GM12891 (cell line): ENCODE measurements at regions not wholly inside any gene's neighbourhood (a gene's known extent, or its start where the extent isn't known, plus 50 kb on each side); places are given as distances from the start of the nearest gene placed in this dataset.

ENCODE experiments used
- POLR2A ChIP-seq: IDR thresholded peaks from 2 replicates; pipeline ENCODE4 v1.6.1; 2011; ENCODE audit warnings: low read depth, low read length, control low read depth
- POLR2AphosphoS5 ChIP-seq: IDR thresholded peaks from 2 replicates; pipeline ENCODE4 v1.6.1; 2011; ENCODE audit warnings: low read depth, low read length, control low read depth
- TAF1 ChIP-seq: IDR thresholded peaks from 2 replicates; pipeline ENCODE4 v1.6.1; 2011; ENCODE audit warnings: low read depth, low read length, control low read depth

DNA sequence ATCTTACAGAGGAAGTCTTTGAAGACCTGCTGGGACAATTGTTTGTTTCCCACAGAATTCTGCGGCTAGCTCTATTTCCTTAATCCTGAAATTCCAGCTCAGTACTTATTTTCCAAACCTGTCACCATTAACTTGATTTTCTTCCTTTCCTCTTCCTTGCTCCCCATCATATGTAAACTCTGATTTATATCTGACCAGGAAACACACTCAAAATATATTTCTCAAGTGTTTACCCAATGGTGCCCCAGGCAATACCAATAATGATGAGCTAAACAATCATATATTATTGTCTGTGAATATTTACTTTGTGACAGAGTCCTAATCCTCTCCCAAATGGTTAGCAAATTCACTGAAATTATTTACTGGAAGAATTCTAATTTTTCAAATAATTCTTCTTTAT lies 597.3 kb downstream of the PKHD1 start:
- TF ChIP-seq POLR2A (no peak), POLR2AphosphoS5 (no peak), TAF1 (no peak)
